ENCODE measurements at regions not wholly inside any gene's neighbourhood (a gene's known extent, or its start where the extent isn't known, plus 50 kb on each side); places are given as distances from the start of the nearest gene placed in this dataset.
"Not testable (repeated sequence)": the region's sequence is repeated elsewhere in the genome, so short reads cannot be mapped to it uniquely, and the experiment has no call there.

DNA sequence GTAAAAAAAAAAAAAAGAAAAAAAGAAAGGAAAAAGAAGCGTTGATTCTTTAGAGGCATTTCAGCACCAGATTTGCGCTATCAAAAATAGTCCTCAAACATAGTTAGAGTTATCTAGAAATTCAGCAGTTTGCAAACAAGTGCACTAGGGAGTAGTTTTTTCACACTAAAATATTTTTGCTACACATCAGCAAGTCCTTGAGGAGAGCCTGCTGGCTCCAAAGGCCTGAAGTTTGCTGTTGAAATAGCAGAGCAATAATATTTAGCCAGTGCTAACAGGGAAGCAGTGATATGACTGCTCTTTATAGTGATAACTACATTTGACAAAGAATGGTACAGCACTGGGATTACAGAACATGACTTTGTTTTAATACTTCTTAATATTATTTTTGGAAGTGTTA lies 472.2 kb downstream of the PCDH7 start:
- DNase-seq, result no peak

DNA sequence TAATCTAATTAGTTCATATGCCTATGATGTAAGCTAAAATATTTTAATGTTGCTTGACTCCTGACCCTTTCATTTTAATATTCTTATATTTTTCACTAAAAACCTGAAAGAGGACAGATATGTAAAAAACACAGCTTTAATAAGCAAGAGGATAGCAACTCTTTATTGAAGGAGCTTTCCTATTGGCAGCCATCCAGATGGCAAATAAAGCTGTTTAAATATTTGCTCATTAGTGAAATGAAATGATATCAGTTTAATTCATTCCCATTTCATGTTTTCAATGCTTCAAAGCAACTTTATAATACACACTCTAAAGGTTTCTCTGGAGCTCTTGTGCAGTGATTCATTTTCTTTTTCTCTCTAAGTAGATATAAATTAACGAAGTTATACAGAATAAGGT lies 473.4 kb downstream of the PCDH7 start:
- no peak for DNase-seq

DNA sequence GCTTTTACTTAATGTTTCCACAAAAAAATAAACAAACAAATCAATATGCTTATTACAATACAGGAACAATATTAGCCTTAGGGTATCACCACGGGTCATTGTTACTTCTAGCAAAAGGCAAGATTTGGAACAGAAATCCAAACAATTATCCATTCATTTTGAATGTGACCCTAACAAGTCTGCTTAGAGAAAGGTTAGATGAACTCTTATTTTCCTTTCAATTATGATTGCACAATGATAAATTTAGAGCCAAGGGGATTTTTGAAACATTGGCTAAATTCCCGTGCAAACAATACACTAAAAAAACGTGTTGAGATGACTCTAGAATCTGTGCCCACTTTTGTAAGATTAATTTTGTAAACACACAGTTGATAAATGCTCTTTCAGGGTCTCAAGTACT lies 474.7 kb downstream of the PCDH7 start:
- DNase-seq, result no peak

DNA sequence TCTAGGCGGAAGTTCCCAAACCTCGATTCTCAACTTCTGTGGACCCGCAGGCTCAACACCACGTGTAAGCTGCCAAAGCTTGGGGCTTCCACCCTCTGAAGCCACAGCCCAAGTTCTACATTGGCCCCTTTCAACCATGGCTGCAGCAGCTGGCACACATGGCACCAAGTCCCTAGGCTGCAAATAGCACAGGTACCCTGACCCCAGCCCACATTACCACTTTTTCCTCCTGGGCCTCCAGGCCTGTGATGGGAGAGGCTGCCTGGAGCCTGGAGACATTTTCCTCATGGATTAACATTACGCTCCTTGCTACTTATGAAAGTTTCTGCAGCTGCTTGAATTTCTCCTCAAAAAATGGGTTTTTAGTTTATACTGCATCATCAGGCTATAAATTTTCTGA lies 479.5 kb downstream of the PCDH7 start:
- no peak for DNase-seq

DNA sequence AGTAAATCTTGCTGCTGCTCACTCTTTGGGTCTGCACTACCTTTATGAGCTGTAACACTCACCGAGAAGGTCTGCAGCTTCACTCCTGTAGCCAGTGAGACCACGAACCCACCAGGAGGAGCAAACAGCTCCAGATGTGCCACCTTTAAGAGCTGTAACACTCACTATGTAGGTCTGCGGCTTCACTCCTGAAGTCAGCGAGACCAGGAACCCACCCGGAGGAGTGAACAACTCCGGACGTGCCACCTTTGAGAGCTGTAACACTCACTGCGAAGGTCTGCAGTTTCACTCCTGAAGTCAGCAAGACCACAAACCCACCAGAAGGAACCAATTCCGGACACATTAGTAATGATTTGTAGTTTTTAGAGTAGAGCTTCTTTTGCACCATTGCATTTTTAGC lies 481.9 kb downstream of the PCDH7 start:
- not testable (repeated sequence) for DNase-seq

DNA sequence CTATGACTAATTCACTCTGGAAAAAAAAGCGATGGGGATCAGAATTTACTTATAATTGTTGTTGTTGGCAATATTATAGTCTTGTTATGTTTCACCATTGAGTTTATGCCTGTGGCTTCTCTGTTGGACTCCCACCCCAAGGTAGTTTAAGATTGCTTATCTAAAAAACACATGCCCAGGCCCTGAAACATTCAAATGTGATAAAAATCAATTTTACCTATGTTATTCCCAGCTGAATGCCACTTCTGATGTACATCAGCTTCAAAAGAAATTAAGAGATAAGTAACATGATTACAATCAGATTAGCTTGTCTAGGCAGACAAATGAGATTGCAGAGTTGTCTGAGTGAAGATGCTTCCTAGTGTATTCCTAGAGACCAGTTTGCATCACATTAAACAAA lies 484.7 kb downstream of the PCDH7 start:
- no peak for DNase-seq

DNA sequence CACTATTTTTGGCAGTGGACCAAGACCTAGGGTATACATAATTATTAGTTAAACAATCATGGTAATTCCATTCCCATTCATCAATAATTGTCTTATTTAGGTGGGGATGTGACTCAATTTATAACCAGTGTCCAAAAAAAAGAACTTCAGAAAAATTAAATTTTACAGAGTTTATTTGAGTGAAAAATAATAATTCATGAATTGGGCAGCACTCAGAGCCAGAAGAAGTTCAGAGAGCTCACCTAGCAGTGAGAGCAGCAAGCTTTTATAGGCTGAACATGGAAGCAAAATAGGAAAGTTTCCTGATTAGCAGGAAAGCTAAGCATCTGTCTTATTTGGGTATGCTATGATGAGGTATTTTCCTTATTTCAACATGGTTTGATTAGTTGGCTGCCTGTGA lies 500.8 kb downstream of the PCDH7 start:
- DNase-seq, result no peak

DNA sequence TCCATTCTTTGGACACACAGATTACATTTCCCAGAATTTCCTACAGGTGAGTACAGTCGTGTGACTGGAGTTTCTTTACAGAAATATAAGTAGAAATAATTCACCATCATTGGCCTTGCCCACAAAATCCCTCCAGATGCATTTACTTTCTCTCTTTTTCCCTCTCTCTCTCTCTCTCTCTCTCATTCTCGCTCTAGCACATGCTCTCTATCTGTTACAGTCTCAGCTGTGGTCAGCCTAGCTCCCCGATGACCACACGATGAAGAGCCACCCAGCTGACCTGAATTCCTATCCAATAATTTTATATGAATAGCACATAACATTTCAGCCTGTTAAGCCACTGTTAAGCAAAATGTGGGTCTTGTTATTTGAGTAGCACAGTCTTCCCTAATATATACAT lies 507.9 kb downstream of the PCDH7 start:
- DNase-seq, result no peak

DNA sequence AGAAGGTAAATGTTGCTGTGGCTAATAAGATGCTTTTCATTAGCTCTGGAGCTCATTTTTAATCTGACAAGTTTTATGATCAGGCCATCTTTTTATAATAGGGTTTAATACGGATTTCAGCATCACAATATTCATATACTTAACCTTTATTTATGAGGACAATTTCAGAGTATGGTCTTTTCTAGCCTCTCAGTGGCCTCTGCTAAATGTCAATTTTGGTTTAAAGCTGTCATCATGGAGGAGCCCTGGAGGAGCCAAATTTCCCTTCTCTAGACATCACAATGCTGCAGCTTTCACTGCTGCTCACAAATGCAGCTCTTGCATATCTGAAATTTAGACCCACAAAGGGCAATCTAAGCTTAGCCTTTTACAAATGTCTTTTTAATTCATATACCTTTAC lies 510.4 kb downstream of the PCDH7 start:
- no peak for DNase-seq

DNA sequence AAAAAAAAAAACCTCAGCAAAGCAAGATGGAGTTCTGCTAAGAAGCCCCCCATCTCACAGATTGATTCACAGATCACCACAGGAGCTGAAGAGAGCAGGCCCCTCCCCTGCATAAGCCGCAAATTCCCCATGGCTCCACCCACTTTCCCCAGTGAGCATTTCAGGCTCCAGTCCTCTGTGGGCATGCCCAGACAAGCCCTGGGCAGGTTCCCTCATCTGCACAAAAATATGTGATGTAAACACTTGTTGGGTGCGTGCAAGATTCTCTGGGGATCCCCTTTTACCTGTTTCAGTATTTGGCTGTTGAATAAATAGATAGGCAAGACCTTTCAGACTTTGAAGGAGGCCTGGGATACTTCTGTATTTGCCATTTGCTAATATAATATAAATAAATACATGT lies 514.3 kb downstream of the PCDH7 start:
- DNase-seq, result no peak

DNA sequence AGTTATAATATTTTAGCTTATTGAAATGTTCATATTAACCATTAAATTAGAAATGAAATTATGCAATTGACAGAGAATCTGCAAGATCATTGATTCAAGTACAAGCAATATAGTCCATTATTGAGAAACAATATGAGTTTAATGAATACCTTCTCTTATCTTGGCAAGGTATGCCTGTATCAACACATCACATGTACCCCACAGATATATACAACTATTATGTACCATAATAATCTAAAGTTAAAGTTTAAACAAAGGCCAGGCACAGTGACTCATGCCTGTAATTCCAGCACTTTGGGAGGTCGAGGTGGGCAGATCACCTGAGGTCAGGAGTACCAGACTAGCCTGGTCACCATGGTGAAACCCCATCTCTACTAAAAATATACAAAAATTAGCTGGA lies 514.7 kb downstream of the PCDH7 start:
- no peak for DNase-seq

DNA sequence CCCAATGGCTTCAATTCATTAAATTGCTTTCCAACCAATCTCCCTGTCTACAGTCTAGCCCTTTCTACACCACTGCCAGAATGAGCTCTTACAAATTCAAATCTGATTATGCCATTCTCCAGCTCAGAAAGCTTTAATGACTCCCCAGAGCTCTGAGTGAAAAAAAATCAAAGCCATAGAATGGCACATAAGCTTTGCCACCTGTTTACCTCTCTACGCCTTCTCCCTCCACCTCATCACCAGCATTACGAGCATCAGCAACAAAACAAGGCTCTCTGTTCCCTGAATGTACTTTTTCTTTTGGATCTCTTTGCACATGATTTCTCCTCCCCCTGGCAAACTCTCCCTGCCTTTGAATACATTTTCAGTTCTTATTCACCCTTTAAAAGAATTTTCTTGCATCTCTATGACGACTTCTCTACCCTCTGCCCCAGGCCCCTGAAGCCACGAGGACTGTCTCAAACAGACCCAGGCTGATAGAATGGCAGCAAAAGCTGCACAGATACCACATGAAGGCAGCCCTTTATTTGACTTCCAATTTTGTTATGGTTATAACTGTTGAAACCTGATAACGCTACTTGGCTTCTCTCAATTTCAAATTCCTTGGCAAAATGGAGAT lies 516.0 kb downstream of the PCDH7 start:
- no peak for DNase-seq

DNA sequence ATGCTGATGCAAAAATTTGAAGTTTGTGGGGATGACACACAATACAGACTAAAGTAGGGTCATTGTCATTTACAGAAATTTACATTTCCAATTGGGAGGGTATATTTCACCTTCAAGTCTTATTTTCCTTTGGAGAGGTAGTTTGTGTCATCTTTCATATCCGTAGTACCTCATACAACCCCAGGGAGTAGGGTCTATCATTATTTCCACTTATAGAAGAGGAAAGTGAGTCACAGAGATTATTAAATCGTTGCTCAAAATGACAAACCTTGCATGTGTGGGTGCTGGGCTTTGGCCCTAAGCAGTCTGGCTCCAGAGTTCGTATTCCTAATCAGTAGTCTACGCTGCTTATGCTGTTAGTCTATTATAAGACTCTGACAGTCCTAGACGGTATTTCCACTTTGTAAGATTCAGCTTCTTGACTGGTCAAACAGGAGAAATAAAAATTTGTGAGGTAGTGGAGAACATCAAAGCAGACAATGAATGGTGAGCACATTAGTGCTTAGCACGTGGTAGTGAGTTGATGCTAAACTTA lies 516.5 kb downstream of the PCDH7 start:
- DNase-seq, result no peak

DNA sequence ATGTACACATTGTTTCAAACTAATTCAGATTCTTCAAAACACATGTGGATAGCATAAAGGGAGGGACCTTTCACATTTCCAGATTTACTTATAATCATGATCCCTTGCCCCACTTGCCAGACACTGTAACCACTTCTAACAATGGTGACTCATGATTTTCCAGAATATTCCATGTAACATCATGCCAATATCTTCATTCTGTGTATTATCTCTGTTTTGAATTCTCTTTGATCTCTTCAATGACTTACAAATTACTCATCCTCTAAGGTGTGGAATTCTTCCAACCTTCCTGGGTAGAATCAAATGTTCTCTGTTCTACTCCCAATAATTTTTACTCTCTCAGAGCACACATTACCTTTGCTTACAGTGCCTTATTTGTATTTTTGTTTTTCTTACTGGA lies 517.1 kb downstream of the PCDH7 start:
- DNase-seq, result no peak

DNA sequence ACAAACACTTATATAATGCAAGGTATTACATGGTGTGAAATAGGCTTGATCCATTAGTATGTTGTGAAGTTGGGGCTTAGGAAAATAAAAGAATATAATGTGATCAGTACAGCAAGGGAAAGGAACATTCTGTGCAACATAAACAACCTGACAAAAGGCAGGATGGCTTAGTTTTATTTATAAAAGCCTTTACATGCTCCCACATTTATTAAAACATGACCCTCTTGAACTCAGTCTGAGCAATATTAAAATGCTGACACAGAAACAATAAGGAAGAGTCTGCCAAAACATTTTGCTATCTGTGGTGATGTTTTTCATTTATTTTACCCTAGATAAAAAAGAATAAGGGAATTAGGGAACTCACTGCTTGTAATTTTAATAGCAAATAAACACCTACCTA lies 519.7 kb downstream of the PCDH7 start:
- DNase-seq, result no peak

DNA sequence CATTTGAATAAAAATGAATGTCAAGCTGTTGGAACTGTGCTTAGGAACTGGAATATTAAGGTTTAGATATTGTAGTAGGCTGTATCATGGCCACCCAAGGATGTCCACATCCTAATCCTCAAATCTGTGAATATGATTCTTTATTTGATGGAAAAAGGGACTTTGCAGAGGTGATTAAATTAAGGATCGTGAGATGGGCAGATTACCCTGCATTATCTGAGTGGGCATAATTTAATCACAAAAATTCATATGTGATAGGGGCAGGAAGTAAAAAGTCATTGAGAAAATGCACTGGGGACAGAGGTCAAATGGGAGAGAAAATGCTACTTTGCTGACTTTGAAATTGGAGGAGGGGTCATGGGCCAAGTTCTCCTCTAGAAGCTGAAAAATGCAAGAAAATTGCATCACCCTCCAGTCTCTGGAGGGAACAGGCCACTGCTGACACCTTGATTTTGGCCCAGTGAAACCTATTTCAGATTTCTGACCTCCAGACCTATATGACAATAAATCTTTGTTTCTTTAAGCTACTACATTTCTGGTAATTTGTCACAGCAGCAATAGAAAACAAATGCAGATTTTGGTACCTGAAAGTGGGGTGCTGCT lies 521.4 kb downstream of the PCDH7 start:
- DNase-seq, result no peak

DNA sequence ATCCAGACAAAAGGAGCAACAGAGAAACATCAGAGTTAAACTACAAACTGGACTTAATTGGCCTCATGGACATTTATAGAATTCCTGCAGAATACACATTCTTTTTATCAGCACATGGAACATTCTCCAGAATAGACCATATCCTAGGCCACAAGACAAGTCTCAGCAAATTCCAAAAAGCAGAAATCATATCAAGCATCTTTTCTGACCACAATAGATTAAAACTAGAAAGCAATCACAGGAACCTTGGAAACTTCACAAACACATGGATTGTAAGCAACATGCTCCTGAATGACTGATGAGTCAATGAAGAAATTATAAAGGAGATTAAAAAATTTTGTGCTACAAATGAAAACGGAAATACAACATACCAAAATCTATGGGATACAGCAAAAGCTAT lies 526.7 kb downstream of the PCDH7 start:
- DNase-seq, result no peak

DNA sequence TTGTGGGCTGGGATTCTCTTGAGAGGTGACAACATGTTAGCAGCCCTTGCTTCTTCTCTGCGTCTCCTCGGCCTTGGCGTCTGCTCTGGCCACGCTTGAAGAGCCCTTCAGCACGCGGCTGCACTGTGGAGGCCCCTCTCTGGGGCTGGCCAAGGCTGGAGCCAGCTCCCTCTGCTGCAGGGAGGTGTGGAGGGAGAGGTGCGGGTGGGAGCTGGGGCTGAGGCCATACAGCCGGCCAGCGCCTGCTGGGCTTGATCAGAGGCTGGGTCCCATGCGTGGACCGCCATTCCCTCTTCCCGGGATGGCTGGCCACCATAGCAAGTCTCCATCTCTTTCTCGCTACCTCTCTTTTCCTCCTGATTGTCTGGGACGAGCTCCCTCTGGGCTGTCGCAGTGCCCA lies 539.0 kb downstream of the PCDH7 start:
- DNase-seq, result no peak

DNA sequence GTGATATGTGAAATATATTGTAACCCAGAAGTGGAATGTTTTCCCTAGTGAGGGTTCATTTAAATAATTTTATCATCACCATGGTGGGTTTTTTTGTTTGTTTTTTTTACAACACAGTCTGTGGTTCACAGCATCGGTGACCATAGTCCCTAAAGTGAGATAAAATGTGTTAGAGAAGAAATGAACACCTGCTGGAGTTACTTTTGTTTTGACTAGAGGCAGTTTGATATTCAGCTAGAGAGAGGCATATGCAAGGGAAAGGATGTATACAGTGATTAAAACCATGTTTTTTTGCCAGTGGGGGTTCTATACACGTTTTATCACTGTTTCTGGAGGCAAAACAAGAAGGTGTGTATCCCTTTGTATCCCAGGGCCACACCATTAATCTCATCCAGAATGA lies 541.5 kb downstream of the PCDH7 start:
- no peak for DNase-seq

DNA sequence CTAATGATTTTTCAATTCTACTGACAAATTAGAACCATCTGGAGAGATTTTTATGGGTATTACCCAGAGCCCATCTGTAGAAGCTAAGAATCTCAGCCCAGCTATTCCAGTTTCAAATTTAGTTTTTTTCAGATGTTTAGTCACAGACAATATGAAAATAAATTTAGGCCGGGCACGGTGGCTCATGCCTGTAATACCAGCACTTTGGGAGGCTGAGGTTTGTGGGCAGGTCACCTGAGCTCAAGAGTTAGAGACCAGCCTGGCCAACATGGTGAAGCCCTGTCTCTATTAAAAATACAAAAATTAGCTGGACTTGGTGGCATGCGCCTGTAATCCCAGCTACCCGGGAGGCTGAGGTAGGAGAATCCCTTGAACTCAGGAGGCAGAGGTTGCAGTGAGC lies 545.9 kb downstream of the PCDH7 start:
- DNase-seq, result not testable (repeated sequence)

DNA sequence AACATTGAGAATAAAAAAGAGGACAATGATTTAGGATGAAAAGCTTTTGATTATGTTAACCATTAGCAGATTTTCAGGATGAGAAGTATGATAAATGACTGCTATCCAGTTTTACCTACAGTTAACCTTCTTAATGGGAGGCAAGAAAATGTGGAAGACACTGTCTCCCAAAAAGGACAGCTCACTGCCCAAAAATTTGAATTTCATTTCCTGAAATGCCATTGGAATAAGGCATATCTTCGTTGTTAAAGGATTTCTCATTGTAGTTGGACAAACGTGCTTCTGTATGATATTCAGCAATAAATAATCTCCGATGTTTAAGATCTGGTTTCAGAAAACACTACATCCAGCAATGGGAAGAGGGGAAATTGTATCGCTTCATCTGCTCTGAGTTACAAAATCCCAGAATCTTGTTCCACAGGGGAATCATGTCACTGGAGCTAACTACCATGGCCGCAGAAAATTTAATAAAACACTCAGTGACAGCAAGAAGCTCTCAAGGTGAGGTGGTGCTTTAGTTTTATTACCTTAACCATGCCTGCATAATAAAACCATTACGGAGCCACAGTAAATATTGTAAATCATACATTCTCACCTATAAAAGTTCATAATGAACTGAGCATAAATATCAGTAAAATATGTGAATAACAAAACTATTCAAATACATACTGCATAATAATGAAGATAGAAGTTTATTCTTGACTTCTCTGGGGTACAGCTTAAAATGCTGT lies 552.3 kb downstream of the PCDH7 start:
- no peak for DNase-seq

DNA sequence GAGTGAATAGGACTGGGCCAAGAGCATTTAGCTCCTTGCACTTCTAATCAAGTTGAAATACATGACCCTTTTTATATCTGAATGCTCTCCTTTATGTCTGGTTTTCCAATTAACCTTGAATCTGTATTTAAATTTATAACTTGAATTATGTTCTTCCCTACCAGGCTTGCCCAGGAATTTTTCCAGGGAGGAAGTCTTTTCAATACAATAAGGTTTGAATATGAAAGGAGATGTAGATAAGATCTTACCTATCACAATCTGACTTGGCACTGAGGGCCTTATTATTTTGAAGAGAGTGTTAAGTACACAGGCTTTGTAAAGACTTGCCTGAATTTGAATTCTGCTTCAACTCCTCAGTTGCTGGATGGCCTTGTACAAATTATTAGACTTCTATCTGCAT lies 555.7 kb downstream of the PCDH7 start:
- DNase-seq, result no peak

DNA sequence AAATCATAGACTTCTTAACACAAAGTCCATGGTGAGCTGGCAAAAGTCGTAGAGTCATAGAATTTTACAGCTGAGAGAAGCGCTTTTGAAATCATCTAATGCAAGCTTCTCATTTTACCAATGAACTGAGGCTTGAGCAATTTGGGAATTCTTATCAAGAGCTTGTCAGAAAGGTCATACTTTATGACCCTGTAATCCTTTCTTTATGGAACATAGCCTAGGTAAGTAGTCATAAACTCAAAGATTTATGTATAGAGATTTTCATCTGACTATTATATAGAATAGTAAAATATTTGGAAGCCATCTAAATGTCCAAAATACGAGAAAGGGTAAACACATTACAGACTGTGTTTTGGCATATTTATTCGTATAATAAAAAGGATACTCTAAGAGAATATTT lies 563.5 kb downstream of the PCDH7 start:
- no peak for DNase-seq

DNA sequence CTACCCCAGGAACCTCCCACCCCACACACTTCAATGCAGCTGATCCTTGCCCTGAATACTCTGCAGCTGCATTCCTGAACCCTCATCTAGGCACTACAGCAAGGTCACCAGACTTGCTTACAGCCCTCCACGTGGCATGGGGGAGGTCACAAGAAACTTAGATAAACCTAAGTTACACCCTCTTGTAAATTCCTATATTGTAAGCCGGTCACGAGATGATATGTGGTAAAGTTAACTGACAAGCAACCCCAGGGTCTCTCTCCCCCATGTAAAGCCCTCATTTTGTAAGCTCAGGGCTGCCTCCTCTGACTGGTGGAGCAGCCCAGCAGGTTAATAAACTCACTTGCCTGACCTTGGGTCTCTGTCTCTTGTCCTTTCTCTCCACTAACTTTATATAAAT lies 570.7 kb downstream of the PCDH7 start:
- no peak for DNase-seq

Data from skin of body (tissue), 1 donor.